WTC11 (cell line): ENCODE measurements at regions not wholly inside any gene's neighbourhood (a gene's known extent, or its start where the extent isn't known, plus 50 kb on each side); places are given as distances from the start of the nearest gene placed in this dataset.
A peak's percentile ranks its signal among the peaks of the same experiment; 100 is the strongest.
"Not testable (repeated sequence)": the region's sequence is repeated elsewhere in the genome, so short reads cannot be mapped to it uniquely, and the experiment has no call there.

Source experiments
- ATAC-seq: fragments of 200-7000 bp; cut with Tn5 transposase; 2 replicates; pipeline ENCODE4 v1.10.0; 2021; ENCODE audit warnings: mild to moderate bottlenecking, moderate library complexity
- CTCF ChIA-PET: fragments of 300-600 bp; sonication (Branson Sonifier 250); formaldehyde crosslinking; loops from one replicate; lab custom pipeline; 2021; ENCODE audit warnings: antibody characterized with exemption; lab: Charles Lee
- POLR2A ChIA-PET: fragments of 350-600 bp; sonication (Branson Sonifier 250); formaldehyde crosslinking; loops from one replicate; lab custom pipeline; 2021; ENCODE audit warnings: antibody characterized with exemption; lab: Charles Lee
- DNase-seq: peaks from one replicate; pipeline ENCODE4 v3.0.0; 2021; ENCODE audit warnings: low spot score
- H3K27ac Mint-ChIP-seq: 2 replicates; pipeline ENCODE4 v1.8.0; 2021; ENCODE audit warnings: mixed read lengths
- H3K27me3 Mint-ChIP-seq: 2 replicates; pipeline ENCODE4 v1.8.0; 2021; ENCODE audit warnings: low read depth, mild to moderate bottlenecking, moderate library complexity, mixed read lengths
- H3K36me3 Mint-ChIP-seq: 2 replicates; pipeline ENCODE4 v1.8.0; 2021; ENCODE audit warnings: mixed read lengths
- H3K4me1 Mint-ChIP-seq: 2 replicates; pipeline ENCODE4 v1.8.0; 2022; ENCODE audit warnings: mixed read lengths
- H3K4me3 Mint-ChIP-seq: 2 replicates; pipeline ENCODE4 v1.8.0; 2021; ENCODE audit warnings: mild to moderate bottlenecking, moderate library complexity, mixed read lengths
- H3K9me3 Mint-ChIP-seq: 2 replicates; pipeline ENCODE4 v1.8.0; 2021; ENCODE audit warnings: mixed read lengths
- CREB1 ChIP-seq: sonication (generic); formaldehyde crosslinking; IDR thresholded peaks from 2 replicates; pipeline ENCODE4 v1.8.0; 2023; ENCODE audit warnings: mild to moderate bottlenecking, missing genetic modification reagents
- EMX1 ChIP-seq: fragments of 250-450 bp; sonication (Bioruptor Pico); IDR thresholded peaks from 2 replicates; pipeline ENCODE4 v1.8.0; 2021; ENCODE audit warnings: mild to moderate bottlenecking
- FOXK1 ChIP-seq: sonication (generic); formaldehyde crosslinking; IDR thresholded peaks from 2 replicates; pipeline ENCODE4 v1.8.0; 2022; ENCODE audit warnings: mild to moderate bottlenecking, moderate library complexity, missing genetic modification reagents
- GTF2I ChIP-seq: fragments of 250-450 bp; sonication (Bioruptor Pico); conservative IDR thresholded peaks from 2 replicates; pipeline ENCODE4 v1.4.0; 2021; ENCODE audit warnings: mild to moderate bottlenecking
- IRF2 ChIP-seq: sonication (generic); formaldehyde crosslinking; IDR thresholded peaks from 2 replicates; pipeline ENCODE4 v1.8.0; 2022; ENCODE audit warnings: low read depth, missing genetic modification reagents, borderline replicate concordance
- MYBL2 ChIP-seq: sonication (generic); formaldehyde crosslinking; IDR thresholded peaks from 2 replicates; pipeline ENCODE4 v1.8.1; 2023; ENCODE audit warnings: mild to moderate bottlenecking, moderate library complexity, missing genetic modification reagents
- NFYB ChIP-seq: sonication (generic); formaldehyde crosslinking; conservative IDR thresholded peaks from 2 replicates; pipeline ENCODE4 v1.8.0; 2022; ENCODE audit warnings: low read depth, missing genetic modification reagents
- NR3C1 ChIP-seq: sonication (generic); formaldehyde crosslinking; conservative IDR thresholded peaks from 2 replicates; pipeline ENCODE4 v1.8.1; 2023; ENCODE audit warnings: low read depth, mild to moderate bottlenecking, missing genetic modification reagents
- TEAD1 ChIP-seq: sonication (generic); formaldehyde crosslinking; IDR thresholded peaks from 2 replicates; pipeline ENCODE4 v1.8.0; 2022; ENCODE audit warnings: mild to moderate bottlenecking, missing genetic modification reagents
- TEAD4 ChIP-seq: sonication (generic); formaldehyde crosslinking; IDR thresholded peaks from 2 replicates; pipeline ENCODE4 v1.8.0; 2022; ENCODE audit warnings: mild to moderate bottlenecking, missing genetic modification reagents
- ZNF232 ChIP-seq: sonication (generic); formaldehyde crosslinking; IDR thresholded peaks from 2 replicates; pipeline ENCODE4 v1.8.0; 2022; ENCODE audit warnings: mild to moderate bottlenecking, missing genetic modification reagents
- ZNF263 ChIP-seq: sonication (generic); formaldehyde crosslinking; IDR thresholded peaks from 2 replicates; pipeline ENCODE4 v1.8.1; 2022; ENCODE audit warnings: low read depth, mild to moderate bottlenecking, moderate library complexity, missing genetic modification reagents
- ZNF317 ChIP-seq: sonication (generic); formaldehyde crosslinking; IDR thresholded peaks from 2 replicates; pipeline ENCODE4 v1.8.1; 2023; ENCODE audit warnings: low read depth, mild to moderate bottlenecking, moderate library complexity, missing genetic modification reagents, borderline replicate concordance
- TF ChIP-seq, protein P1 (sequence below): sonication (generic); formaldehyde crosslinking; IDR thresholded peaks from 2 replicates; pipeline ENCODE4 v1.8.1; 2022; ENCODE audit warnings: missing genetic modification reagents, borderline replicate concordance
- TF ChIP-seq, protein P2 (sequence below): fragments of 200-600 bp; IDR thresholded peaks from 2 replicates; pipeline ENCODE4 v1.8.0; 2022; ENCODE audit warnings: antibody characterized with exemption
- TF ChIP-seq, protein P3 (sequence below): sonication (generic); formaldehyde crosslinking; IDR thresholded peaks from 2 replicates; pipeline ENCODE4 v1.8.1; 2022; ENCODE audit warnings: low read depth, missing genetic modification reagents, borderline replicate concordance
- TF ChIP-seq, protein P4 (sequence below): sonication (generic); formaldehyde crosslinking; IDR thresholded peaks from 2 replicates; pipeline ENCODE4 v1.8.0; 2022; ENCODE audit warnings: missing genetic modification reagents
- TF ChIP-seq, protein P5 (sequence below): sonication (generic); formaldehyde crosslinking; IDR thresholded peaks from 2 replicates; pipeline ENCODE4 v1.8.1; 2022; ENCODE audit warnings: mild to moderate bottlenecking, missing genetic modification reagents, moderate library complexity, borderline replicate concordance
- TF ChIP-seq, protein P6 (sequence below): sonication (generic); formaldehyde crosslinking; IDR thresholded peaks from 2 replicates; pipeline ENCODE4 v1.8.0; 2023; ENCODE audit warnings: missing genetic modification reagents, mild to moderate bottlenecking, borderline replicate concordance

DNA sequence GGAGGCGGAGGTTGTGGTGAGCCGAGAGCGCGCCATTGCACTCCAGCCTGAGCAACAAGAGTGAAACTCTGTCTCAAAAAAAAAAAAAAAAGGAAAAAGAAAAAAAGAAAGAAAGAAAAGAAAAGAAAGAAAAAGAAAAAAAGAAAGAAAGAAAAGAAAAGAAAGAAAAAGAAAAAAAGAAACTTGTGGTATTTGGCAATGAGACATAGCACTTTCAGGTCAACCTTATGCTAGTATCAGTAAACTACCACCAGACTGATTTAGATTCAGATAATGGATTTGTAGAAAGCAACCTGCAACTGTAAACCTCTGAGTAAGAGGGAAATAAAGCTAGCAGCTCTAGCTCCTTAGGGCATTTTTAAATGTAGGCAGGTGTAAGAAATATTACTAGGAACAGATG lies 144.0 kb upstream of the ZNF608 start:
- H3K4me3 Mint-ChIP-seq, CTCF ChIA-PET, H3K27me3 Mint-ChIP-seq, DNase-seq: not testable (repeated sequence)
- peaks cover 12% of the 10 kb centered on the region for H3K36me3 Mint-ChIP-seq
- POLR2A ChIA-PET: interaction anchor here (0.7 kb wide), 1 partner anchor 109 kb away, joined by 3 read pairs; no protein-coding TSS in a partner anchor
- TF ChIP-seq, protein P1, sequence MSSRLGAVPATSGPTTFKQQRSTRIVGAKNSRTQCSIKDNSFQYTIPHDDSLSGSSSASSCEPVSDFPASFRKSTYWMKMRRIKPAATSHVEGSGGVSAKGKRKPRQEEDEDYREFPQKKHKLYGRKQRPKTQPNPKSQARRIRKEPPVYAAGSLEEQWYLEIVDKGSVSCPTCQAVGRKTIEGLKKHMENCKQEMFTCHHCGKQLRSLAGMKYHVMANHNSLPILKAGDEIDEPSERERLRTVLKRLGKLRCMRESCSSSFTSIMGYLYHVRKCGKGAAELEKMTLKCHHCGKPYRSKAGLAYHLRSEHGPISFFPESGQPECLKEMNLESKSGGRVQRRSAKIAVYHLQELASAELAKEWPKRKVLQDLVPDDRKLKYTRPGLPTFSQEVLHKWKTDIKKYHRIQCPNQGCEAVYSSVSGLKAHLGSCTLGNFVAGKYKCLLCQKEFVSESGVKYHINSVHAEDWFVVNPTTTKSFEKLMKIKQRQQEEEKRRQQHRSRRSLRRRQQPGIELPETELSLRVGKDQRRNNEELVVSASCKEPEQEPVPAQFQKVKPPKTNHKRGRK (CRISPR knock-in tag): peak; percentile 17; the same call in 1 of the 2 replicates
- TF ChIP-seq, all 79 proteins: peak for 1; not testable (repeated sequence) for 78
- not testable (repeated sequence) for ATAC-seq, H3K27ac Mint-ChIP-seq
- H3K9me3 Mint-ChIP-seq: peaks cover 14% of the 10 kb centered on the region
- H3K4me1 Mint-ChIP-seq: peaks cover 43% of the 10 kb centered on the region

DNA sequence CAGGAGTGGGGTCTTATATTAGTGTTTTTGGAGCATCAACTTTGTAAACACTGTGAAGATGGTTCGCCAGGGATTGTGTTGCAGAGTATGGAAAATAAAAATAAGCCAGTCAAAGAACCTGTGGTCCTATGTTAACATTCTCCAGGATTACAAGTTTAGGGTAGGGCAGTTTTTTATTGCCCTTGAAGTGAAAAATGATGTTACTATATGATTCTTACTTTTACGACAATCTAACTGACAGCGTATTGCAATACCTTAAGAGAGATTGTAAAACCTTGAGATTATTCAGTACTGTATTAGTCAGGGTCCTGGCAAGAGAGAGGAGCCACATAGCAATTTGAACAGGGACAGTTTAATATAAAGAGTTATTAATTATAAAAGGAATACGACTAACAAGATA lies 144.7 kb upstream of the ZNF608 start:
- no peak overlapping the region for H3K27ac Mint-ChIP-seq
- POLR2A ChIA-PET: no interaction called here

DNA sequence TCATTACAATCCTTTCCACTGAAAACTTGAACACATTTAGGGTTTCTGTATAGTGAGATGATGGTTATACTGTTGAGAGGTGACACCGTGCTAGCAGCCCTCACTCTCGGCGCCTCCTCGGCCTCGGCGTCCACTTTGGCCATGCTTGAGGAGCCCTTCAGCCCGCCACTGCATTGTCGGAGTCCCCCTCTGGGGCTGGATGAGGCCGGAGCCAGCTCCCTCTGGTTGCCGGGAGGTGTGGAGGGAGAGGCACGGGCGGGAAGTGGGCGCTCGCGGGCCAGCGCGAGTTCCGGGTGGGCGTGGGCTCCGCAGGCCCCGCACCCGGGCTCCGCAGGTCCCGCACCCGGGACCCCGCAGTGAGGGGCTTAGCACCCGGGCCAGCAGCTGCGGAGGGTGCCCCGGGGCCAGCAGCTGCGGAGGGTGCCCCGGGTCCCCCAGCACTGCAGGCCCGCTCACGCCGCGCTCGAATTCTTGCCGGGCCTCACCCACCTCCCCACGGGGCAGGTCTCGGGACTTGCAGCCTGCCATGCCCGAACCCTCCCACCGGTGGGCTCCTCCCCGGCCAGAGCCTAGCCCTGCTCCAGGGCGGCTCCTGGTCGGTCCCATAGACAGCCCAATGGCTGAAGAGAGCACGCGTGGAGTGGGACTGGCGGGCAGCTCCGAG lies 145.9 kb upstream of the ZNF608 start:
- no peak overlapping the region for H3K4me3 Mint-ChIP-seq
- H3K27ac Mint-ChIP-seq: no peak overlapping the region
- DNase-seq (no peak), ATAC-seq (no peak)
- peaks cover 12% of the 10 kb centered on the region for H3K36me3 Mint-ChIP-seq
- POLR2A ChIA-PET: no interaction called here
- peaks cover 12% of the 10 kb centered on the region for H3K9me3 Mint-ChIP-seq
- peaks cover 9% of the 10 kb centered on the region for H3K27me3 Mint-ChIP-seq
- CTCF ChIA-PET: no interaction called here
- H3K4me1 Mint-ChIP-seq: peaks cover 42% of the 10 kb centered on the region
- TF ChIP-seq, protein P2, sequence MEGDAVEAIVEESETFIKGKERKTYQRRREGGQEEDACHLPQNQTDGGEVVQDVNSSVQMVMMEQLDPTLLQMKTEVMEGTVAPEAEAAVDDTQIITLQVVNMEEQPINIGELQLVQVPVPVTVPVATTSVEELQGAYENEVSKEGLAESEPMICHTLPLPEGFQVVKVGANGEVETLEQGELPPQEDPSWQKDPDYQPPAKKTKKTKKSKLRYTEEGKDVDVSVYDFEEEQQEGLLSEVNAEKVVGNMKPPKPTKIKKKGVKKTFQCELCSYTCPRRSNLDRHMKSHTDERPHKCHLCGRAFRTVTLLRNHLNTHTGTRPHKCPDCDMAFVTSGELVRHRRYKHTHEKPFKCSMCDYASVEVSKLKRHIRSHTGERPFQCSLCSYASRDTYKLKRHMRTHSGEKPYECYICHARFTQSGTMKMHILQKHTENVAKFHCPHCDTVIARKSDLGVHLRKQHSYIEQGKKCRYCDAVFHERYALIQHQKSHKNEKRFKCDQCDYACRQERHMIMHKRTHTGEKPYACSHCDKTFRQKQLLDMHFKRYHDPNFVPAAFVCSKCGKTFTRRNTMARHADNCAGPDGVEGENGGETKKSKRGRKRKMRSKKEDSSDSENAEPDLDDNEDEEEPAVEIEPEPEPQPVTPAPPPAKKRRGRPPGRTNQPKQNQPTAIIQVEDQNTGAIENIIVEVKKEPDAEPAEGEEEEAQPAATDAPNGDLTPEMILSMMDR: no peak
- TF ChIP-seq, protein P3, sequence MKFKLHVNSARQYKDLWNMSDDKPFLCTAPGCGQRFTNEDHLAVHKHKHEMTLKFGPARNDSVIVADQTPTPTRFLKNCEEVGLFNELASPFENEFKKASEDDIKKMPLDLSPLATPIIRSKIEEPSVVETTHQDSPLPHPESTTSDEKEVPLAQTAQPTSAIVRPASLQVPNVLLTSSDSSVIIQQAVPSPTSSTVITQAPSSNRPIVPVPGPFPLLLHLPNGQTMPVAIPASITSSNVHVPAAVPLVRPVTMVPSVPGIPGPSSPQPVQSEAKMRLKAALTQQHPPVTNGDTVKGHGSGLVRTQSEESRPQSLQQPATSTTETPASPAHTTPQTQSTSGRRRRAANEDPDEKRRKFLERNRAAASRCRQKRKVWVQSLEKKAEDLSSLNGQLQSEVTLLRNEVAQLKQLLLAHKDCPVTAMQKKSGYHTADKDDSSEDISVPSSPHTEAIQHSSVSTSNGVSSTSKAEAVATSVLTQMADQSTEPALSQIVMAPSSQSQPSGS (CRISPR knock-in tag): no peak
- no peak for TF ChIP-seq ZNF232 (CRISPR knock-in tag)
- no peak for TF ChIP-seq ZNF317 (CRISPR knock-in tag)
- no peak for TF ChIP-seq NR3C1 (CRISPR knock-in tag)
- TF ChIP-seq NFYB (CRISPR knock-in tag): no peak
- TF ChIP-seq, protein P4, sequence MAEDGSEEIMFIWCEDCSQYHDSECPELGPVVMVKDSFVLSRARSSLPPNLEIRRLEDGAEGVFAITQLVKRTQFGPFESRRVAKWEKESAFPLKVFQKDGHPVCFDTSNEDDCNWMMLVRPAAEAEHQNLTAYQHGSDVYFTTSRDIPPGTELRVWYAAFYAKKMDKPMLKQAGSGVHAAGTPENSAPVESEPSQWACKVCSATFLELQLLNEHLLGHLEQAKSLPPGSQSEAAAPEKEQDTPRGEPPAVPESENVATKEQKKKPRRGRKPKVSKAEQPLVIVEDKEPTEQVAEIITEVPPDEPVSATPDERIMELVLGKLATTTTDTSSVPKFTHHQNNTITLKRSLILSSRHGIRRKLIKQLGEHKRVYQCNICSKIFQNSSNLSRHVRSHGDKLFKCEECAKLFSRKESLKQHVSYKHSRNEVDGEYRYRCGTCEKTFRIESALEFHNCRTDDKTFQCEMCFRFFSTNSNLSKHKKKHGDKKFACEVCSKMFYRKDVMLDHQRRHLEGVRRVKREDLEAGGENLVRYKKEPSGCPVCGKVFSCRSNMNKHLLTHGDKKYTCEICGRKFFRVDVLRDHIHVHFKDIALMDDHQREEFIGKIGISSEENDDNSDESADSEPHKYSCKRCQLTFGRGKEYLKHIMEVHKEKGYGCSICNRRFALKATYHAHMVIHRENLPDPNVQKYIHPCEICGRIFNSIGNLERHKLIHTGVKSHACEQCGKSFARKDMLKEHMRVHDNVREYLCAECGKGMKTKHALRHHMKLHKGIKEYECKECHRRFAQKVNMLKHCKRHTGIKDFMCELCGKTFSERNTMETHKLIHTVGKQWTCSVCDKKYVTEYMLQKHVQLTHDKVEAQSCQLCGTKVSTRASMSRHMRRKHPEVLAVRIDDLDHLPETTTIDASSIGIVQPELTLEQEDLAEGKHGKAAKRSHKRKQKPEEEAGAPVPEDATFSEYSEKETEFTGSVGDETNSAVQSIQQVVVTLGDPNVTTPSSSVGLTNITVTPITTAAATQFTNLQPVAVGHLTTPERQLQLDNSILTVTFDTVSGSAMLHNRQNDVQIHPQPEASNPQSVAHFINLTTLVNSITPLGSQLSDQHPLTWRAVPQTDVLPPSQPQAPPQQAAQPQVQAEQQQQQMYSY (CRISPR knock-in tag): no peak
- no peak for TF ChIP-seq IRF2 (CRISPR knock-in tag)

More for the DNA sequence above, 144.7 kb upstream of the ZNF608 start:
- Mint-ChIP-seq H3K4me3 (no peak overlapping the region), H3K27me3 (peaks cover 7% of the 10 kb centered on the region), H3K4me1 (peaks cover 45% of the 10 kb centered on the region), H3K36me3 (peaks cover 8% of the 10 kb centered on the region), H3K9me3 (peaks cover 8% of the 10 kb centered on the region)
- CTCF ChIA-PET: no interaction called here
- DNase-seq (no peak), ATAC-seq (no peak)
- TF ChIP-seq, protein P5, sequence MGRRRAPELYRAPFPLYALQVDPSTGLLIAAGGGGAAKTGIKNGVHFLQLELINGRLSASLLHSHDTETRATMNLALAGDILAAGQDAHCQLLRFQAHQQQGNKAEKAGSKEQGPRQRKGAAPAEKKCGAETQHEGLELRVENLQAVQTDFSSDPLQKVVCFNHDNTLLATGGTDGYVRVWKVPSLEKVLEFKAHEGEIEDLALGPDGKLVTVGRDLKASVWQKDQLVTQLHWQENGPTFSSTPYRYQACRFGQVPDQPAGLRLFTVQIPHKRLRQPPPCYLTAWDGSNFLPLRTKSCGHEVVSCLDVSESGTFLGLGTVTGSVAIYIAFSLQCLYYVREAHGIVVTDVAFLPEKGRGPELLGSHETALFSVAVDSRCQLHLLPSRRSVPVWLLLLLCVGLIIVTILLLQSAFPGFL: no peak
- no peak for TF ChIP-seq TEAD4 (CRISPR knock-in tag)
- TF ChIP-seq ZNF263: no peak
- no peak for TF ChIP-seq FOXK1
- no peak for TF ChIP-seq EMX1
- TF ChIP-seq CREB1 (CRISPR knock-in tag): no peak
- TF ChIP-seq GTF2I (CRISPR knock-in tag): no peak
- no peak for TF ChIP-seq MYBL2 (CRISPR knock-in tag)
- TF ChIP-seq, protein P6, sequence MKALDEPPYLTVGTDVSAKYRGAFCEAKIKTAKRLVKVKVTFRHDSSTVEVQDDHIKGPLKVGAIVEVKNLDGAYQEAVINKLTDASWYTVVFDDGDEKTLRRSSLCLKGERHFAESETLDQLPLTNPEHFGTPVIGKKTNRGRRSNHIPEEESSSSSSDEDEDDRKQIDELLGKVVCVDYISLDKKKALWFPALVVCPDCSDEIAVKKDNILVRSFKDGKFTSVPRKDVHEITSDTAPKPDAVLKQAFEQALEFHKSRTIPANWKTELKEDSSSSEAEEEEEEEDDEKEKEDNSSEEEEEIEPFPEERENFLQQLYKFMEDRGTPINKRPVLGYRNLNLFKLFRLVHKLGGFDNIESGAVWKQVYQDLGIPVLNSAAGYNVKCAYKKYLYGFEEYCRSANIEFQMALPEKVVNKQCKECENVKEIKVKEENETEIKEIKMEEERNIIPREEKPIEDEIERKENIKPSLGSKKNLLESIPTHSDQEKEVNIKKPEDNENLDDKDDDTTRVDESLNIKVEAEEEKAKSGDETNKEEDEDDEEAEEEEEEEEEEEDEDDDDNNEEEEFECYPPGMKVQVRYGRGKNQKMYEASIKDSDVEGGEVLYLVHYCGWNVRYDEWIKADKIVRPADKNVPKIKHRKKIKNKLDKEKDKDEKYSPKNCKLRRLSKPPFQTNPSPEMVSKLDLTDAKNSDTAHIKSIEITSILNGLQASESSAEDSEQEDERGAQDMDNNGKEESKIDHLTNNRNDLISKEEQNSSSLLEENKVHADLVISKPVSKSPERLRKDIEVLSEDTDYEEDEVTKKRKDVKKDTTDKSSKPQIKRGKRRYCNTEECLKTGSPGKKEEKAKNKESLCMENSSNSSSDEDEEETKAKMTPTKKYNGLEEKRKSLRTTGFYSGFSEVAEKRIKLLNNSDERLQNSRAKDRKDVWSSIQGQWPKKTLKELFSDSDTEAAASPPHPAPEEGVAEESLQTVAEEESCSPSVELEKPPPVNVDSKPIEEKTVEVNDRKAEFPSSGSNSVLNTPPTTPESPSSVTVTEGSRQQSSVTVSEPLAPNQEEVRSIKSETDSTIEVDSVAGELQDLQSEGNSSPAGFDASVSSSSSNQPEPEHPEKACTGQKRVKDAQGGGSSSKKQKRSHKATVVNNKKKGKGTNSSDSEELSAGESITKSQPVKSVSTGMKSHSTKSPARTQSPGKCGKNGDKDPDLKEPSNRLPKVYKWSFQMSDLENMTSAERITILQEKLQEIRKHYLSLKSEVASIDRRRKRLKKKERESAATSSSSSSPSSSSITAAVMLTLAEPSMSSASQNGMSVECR (CRISPR knock-in tag): no peak
- no peak for TF ChIP-seq TEAD1 (CRISPR knock-in tag)
